ENCODE measurements at regions not wholly inside any gene's neighbourhood (a gene's known extent, or its start where the extent isn't known, plus 50 kb on each side); places are given as distances from the start of the nearest gene placed in this dataset.

DNA sequence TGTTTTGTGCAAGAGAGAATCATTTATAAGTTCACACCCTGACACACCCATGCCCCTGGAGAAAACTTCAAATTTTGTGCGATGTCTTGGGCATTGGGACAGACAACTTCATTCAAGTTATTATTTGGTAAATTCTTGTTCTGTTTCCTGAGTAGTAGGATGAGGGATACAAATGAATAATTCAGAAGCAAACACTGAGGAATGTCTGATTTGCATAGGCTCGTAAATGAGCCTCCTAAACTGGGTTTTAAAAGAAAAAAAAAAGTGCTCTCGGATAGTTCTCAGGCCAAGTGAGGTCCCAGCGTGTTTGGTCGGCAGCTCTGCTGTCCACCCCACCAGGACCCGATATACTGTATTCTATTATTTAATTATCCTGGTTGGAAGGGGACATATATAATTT lies 134.7 kb upstream of the CPM start:
- no peak for TF ChIP-seq CTCF (IDR thresholded peaks at IDR 0.05)
- no peak for TF ChIP-seq EZH2 (IDR thresholded peaks at IDR 0.05; ENCODE audit: borderline replicate concordance, insufficient read depth, low read depth, low read length, poor library complexity, severe bottlenecking)
